22Rv1 (cell line): ENCODE measurements at regions not wholly inside any gene's neighbourhood (a gene's known extent, or its start where the extent isn't known, plus 50 kb on each side); places are given as distances from the start of the nearest gene placed in this dataset.

ENCODE experiments used
- ZFX ChIP-seq: fragments of 450-650 bp; IDR thresholded peaks from 2 replicates; pipeline ENCODE4 v1.6.1; 2017; ENCODE audit warnings: antibody characterized with exemption, borderline replicate concordance
- TF ChIP-seq, protein P1 (sequence below): fragments of 450-650 bp; IDR thresholded peaks from 2 replicates; pipeline ENCODE4 v1.5.1; 2017; ENCODE audit warnings: mild to moderate bottlenecking

GRCh38 chr6:23732521-23732920, 393.5 kb upstream of the NRSN1 start:
- TF ChIP-seq, protein P1, sequence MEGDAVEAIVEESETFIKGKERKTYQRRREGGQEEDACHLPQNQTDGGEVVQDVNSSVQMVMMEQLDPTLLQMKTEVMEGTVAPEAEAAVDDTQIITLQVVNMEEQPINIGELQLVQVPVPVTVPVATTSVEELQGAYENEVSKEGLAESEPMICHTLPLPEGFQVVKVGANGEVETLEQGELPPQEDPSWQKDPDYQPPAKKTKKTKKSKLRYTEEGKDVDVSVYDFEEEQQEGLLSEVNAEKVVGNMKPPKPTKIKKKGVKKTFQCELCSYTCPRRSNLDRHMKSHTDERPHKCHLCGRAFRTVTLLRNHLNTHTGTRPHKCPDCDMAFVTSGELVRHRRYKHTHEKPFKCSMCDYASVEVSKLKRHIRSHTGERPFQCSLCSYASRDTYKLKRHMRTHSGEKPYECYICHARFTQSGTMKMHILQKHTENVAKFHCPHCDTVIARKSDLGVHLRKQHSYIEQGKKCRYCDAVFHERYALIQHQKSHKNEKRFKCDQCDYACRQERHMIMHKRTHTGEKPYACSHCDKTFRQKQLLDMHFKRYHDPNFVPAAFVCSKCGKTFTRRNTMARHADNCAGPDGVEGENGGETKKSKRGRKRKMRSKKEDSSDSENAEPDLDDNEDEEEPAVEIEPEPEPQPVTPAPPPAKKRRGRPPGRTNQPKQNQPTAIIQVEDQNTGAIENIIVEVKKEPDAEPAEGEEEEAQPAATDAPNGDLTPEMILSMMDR = no peak
- TF ChIP-seq ZFX = no peak
